HG02571 (cell line): ENCODE measurements at regions not wholly inside any gene's neighbourhood (a gene's known extent, or its start where the extent isn't known, plus 50 kb on each side); places are given as distances from the start of the nearest gene placed in this dataset.
"Not testable (repeated sequence)": the region's sequence is repeated elsewhere in the genome, so short reads cannot be mapped to it uniquely, and the experiment has no call there.

Source experiments
- ATAC-seq: cut with Tn5 transposase; IDR thresholded peaks from one replicate; pipeline ENCODE4 v1.9.1; 2021; ENCODE audit warnings: mild to moderate bottlenecking, moderate library complexity; ENCODE audit not compliant: unreplicated experiment

GRCh38 chr5:100066020-100066419 is 469.2 kb upstream of the FAM174A start:
- not testable (repeated sequence) for ATAC-seq

GRCh38 chr5:100043475-100043874 is 491.7 kb upstream of the FAM174A start:
- ATAC-seq, result no peak

DNA sequence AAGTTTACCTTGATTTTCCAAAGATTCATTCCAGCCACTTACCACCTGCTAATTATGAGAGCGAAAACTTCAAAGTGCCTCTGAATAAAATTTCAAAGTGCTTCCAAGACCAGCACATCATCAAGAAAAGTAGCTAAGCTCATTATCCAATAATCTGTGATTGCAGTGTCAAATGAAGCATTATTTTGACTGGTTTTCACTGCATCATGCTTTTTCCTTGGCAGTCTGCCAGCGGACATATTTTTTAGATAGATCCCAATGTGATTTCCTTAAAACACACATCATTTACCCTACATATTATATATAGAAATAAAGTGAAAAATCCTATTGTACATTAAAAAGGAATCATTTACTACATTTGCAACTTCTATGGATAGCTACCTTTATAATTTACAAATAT is 508.6 kb upstream of the FAM174A start:
- ATAC-seq, result no peak

- no peak for ATAC-seq
Measured at GRCh38 chr5:100023536-100023935, 511.6 kb upstream of the FAM174A start.

DNA sequence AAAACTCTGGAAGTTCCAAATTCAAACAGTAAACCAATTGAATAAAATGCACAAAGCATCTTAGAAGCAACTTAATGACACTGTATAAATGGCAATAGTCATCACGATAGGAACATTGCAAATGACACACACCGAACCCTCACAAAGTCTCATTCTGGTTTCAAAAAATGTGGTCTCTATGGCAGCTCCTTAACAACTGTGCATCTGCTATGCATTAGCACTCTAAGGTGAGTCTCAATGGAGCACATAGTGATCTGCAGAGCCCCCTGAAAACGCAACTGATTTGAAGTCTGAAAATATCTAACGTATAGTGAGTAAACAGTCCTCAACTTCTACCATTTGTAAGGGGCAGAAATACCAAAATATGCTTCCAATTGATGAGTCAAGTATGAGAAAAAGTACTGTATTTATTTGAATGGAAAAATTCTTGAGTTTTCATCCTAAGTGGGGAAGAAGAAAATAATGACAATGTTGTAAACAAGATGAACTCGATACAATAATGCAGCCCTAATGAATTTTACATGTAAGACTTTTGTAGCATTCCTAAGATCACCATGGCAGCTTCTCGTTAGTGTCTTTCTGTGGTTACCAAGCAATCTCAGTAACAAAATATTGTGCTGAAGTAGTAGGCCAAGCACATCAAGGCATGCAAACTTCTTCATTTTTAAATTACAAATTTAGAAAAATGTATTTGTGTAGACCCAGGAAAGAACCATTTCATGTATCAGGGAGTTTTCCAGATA is 517.5 kb upstream of the FAM174A start:
- no peak for ATAC-seq

- ATAC-seq, result not testable (repeated sequence)
Measured at GRCh38 chr5:100013305-100013704, 521.9 kb upstream of the FAM174A start.

- not testable (repeated sequence) for ATAC-seq
Measured at GRCh38 chr5:100011160-100011559, 524.0 kb upstream of the FAM174A start.

DNA sequence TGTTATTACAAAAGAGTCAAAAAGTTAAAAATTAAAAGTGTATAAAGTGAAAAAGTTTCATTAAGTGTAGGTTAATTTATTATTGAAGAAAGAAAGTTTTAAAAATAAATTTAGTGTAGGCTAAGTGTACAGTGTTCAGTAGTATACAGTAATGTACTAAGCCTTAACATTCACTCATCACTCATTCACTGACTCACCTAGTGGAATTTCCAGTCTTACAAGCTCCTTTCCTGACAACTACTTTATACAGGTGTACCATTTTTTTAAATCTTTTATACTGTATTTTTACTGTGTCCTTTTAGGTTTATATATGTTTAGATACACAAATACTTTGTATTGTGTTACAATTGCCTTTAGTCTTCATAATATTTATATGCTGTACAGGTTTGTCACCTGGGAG is 530.2 kb upstream of the FAM174A start:
- ATAC-seq, result no peak

GRCh38 chr5:99998319-99998718 is 536.9 kb upstream of the FAM174A start:
- no peak for ATAC-seq

DNA sequence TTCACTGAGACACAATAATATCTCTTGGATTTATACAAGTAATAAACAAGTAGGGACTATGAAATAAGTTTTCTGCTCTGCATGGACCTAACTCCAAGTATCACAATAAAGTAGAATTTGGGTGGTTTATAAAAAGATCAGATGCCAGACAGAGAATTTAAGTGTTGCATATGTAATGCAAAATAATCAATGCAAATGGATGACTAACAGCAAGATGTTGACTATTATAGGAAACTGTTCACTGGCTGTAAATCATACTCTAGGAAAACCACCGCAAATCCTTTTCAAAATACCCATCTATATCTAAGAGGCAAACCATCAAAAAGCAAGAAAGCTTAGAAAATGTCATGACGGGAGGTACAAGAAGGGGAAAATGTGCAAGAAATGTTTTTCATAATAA is 539.8 kb upstream of the FAM174A start:
- ATAC-seq, result no peak

GRCh38 chr5:99973779-99974178 is 561.4 kb upstream of the FAM174A start:
- no peak for ATAC-seq

DNA sequence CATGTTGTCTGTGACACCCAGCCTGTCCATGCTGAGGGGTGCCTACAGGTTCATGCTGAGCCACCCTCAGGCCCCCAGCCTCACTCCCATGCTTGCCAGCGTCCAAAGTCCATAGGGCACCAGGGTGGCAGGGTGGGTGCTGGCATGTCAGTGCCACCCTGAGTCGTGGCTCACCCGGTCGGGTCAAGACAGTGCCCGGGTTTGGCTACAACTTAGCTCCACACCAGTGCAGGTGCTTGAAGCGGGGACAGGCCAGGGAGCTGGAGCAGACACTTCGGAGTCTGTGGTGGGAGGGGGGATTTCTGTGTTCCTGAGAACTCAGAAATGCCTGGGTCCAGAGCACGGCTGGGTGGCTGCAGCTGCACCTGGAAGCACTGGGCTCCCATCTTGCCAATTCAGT is 579.2 kb upstream of the FAM174A start:
- no peak for ATAC-seq

GRCh38 chr5:99955006-99955405 is 580.2 kb upstream of the FAM174A start:
- no peak for ATAC-seq

GRCh38 chr5:99949969-99950524 is 585.1 kb upstream of the FAM174A start:
- ATAC-seq, result no peak

GRCh38 chr5:99949361-99949760 is 585.8 kb upstream of the FAM174A start:
- ATAC-seq, result no peak

GRCh38 chr5:99948850-99949249 is 586.3 kb upstream of the FAM174A start:
- no peak for ATAC-seq

DNA sequence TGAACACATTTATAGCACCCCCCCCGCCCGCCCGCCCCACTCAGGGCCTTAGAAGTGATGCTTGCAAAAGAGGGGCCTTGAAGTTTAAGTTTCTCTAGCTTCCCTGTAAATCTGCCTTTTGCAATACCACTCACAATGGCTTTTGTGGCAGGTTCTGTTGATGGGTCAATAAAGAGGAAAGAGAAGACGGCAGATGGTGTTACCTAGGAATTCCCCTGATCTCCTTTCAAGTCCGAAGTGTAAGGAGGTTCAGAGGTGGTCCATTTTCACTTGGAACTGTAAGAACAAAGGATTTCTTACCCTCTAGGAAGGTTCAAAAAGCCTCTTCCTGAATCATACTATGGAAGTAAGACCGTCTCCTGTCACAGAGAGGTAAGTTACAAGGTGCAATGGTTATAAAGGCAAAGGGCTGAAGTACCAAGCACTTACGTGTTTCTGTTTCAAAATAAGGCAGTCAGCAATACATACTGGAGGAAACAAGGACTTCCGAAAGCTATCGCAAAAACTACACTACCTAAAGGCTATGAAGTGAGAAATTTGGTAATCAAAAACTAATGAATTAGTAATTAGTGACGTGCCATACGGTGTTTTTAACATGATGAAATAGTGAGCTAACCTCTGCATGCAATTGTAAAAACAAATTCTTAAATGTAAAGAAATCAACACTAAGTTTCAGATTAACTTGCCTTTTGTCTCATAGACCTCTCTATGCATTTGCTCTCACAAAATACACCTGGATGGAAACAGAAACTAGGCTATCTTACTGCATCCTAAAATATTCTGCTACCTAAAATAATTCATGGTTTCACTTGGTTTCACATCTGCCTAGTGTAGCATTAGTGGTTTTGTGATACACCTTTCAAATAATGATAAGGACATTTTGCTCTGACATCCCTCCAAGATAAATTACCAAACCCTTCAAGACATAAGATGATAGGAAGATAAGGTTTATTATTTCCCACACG is 589.4 kb upstream of the FAM174A start:
- no peak for ATAC-seq

DNA sequence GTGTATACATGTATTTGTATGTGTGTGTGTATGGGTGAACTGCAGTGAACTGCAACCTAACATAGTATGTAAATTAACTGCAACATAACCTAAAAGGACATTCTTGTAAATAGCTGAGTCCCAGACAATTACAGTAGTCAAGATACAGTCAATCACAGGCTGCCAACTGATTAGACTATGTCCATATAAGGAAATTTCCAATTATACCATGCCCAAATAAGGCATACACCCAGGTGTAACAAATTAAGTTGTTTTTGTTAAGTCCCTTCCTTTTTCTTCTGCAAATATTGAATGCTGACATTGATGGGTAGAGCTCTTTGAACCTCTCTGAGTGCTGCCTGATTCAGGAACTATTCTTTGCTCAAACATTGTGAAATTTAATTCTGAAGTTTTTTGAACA is 594.6 kb upstream of the FAM174A start:
- no peak for ATAC-seq

- no peak for ATAC-seq
Measured at GRCh38 chr5:99936911-99937310, 598.3 kb upstream of the FAM174A start.

DNA sequence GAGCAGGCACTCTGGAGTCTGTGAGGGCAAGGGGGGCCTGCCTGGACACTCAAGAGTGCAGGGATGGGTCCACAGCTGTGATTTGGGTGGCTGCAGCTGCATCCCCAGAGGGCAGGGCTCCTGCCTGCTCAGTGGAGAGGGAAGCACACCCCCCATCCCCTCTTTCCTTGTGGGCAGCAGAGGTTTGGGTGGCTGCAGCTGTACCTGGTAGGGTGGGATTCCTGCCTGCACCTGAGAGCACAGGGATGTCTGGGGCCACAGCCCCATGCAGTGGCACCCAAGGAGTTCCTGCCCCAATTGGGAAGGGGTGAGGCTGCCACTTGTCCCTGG is 605.4 kb upstream of the FAM174A start:
- no peak for ATAC-seq

DNA sequence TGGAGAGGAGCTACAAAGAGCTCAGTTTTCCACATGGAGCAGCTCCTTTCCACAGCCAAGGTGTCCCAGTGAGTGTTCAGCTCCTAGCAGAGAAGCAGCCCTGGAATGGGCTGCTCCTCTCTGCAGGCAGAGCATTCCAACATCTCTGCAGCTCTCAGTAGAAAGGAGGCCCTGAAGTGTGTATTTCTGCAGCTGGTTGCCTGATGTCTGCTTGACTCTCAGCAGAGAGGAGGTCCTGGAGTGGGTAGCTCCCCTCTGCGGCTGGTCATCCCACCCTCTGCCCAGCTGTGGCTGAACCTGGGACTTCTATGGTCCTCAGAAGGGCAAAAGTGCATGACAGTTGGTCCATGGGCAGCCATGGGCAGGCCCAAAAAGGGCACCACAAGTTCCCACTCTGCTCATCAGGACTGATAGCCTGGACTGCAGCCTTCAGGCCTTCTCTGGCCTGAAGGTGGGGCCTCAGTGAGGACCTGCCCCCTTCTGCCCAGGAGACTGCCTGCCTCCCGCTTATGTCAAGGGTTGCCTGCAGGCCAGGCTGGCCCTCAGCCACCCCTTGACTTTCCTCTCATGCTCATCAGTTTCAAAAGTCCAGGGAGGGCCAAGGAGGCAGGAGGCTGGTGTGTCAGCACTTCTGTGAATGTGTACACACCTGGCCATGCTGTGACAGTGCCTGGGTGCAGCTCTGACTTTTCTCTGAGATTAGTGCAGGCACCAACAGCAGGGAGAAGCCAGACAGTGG is 605.9 kb upstream of the FAM174A start:
- ATAC-seq, result no peak
